C4-2B (cell line): ENCODE measurements at regions not wholly inside any gene's neighbourhood (a gene's known extent, or its start where the extent isn't known, plus 50 kb on each side); places are given as distances from the start of the nearest gene placed in this dataset.

Source experiments
- CTCF ChIP-seq: fragments of 450-650 bp; conservative IDR thresholded peaks from 2 replicates; pipeline ENCODE4 v1.5.1; 2017; ENCODE audit warnings: mild to moderate bottlenecking
- ZFX ChIP-seq: fragments of 450-650 bp; IDR thresholded peaks from 2 replicates; pipeline ENCODE4 v1.6.1; 2017

DNA sequence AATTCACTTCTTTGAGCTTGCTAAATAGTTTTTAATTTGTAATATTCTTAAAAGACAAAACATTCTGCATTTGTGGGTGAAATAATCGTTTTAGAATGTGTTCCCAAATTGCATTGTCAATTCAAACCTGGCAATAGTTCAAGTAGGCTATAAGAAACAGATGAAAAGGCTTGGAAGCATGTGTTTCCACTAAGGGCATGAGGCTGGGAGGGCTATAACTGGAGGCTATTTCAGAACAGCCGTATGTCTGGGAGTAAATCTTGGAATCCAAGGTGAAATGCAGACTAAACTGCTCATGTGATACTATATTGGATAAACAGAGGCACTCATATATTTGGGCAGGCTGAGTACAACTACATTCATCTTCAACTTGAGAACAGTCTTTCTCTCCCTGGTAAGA is 117.4 kb upstream of the GRPR start:
- TF ChIP-seq CTCF: no peak
- no peak for TF ChIP-seq ZFX
